ENCODE measurements at regions not wholly inside any gene's neighbourhood (a gene's known extent, or its start where the extent isn't known, plus 50 kb on each side); places are given as distances from the start of the nearest gene placed in this dataset.
A peak's percentile ranks its signal among the peaks of the same experiment; 100 is the strongest.

DNA sequence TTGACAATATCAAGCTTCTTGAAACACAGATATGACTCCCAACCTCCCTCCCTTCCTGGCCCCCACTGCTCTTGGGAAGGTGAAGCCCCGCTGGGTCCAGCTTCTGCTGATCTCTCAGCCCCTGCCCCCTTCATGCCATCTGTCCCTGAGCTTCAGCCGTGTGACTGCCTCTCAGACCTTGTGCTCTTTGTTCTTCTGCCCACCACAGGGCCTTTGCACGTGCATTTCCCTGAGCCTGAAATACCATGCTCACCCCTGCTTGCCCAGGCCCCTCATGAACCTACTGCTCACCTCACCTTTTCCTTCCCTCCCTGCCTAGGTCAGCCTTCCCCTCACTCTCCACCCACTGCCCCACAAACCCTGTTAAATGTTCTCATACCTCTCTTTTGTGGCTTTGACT lies 241.7 kb upstream of the PMEPA1 start:
- ATAC-seq (ENCODE audit: low read depth in 2 of 2): no peak
- Mint-ChIP-seq H3K27me3 (peaks cover 0 to 67% (median 37%) of the 10 kb centered on the region in 3 donors), H3K9me3 (peaks cover 4 to 20% (median 11%) of the 10 kb centered on the region in 7 donors), H3K27ac (no peak overlapping the region), H3K36me3 (peaks cover 0 to 9% of the 10 kb centered on the region in 2 donors), H3K4me1 (no peaks in the 10 kb centered on the region), H3K4me3 (no peak overlapping the region)
- no peak for DNase-seq

DNA sequence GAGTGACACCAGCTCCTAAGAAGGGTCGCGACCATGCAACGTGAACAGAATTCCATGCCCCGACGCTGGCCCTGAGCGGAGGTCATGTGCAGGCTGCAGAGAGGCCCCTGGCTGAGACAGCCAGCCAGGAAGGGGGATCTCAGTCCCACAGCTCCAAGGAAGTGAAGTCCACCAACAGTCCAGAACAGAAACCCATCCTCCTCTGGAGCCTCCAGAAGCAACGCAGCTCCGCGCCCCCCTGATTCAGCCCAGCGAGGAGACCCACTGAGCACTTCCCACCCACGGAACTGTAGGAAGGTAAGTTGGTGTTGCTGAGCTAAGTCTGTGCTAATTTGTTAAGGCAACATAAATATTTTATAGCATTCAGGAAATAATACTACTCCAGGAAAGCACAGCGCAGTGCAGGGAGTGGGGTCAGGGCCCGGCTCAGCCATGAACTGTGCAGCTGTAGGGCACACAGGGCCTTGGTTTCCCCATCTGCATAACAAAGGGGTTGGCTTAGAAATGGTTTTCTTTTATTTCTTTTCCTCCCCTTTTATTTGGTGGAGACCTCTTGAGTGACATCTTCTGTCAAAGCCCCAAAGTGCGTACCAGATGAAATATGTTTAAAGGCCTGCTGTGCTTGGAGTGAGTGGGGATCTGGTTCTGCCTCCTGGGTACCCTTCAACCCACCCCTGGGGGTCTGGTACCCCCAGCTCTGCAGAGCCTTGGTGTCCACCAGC lies 241.1 kb upstream of the PMEPA1 start:
- no peak for ATAC-seq (ENCODE audit: low read depth in 2 of 2)

DNA sequence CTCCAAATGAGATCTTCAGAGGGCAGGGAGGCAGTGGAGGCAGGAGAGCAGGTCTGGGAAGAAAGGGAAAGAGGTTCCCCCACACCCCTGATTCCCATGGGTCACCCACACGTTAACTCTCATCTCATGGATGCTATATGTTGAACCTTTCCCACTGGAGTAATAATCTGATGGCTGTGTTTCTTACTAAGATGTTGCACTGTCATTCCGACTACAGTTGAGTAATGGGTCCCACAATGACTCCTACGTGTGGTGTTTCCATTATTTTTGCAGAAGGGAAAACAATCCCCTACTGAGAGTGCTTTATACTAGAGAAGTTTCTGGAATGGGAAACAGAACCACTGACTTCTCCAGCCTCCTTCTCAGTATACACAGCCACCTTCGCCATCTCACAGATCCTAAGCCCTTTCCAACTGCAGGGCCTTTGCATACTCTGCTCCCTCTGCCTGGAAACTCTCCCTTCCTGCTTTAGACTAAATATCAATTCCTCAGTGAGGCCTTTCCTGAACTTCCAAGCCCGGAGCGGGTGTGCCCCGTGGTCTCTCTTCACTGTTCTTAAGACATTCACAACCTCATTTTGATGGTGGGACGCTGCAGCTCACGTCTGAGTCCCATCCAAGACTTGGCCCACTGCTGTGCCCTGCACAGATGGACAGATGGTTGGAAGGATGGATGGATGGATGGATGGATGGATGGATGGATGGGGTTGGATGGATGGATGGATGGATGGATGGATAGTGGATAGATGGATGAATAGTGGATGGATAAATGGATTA lies 238.6 kb upstream of the PMEPA1 start:
- Mint-ChIP-seq H3K4me3 (no peak overlapping the region), H3K27ac (peak overlapping the region in 1 of 6 donors; percentile 3), H3K4me1 (no peaks in the 10 kb centered on the region), H3K27me3 (peaks cover 0 to 50% (median 30%) of the 10 kb centered on the region in 3 donors), H3K9me3 (peaks cover 0 to 14% (median 7%) of the 10 kb centered on the region in 7 donors), H3K36me3 (peaks cover 0 to 9% of the 10 kb centered on the region in 2 donors)
- no peak for ATAC-seq (ENCODE audit: low read depth in 2 of 2)
- DNase-seq: no peak

More for the DNA sequence above, 241.1 kb upstream of the PMEPA1 start:
- Mint-ChIP-seq H3K36me3 (peaks cover 0 to 9% of the 10 kb centered on the region in 2 donors), H3K4me1 (no peaks in the 10 kb centered on the region), H3K27me3 (peaks cover 0 to 68% (median 38%) of the 10 kb centered on the region in 3 donors), H3K9me3 (peaks cover 4 to 20% (median 11%) of the 10 kb centered on the region in 7 donors), H3K27ac (no peak overlapping the region), H3K4me3 (no peak overlapping the region)
- no peak for DNase-seq

DNA sequence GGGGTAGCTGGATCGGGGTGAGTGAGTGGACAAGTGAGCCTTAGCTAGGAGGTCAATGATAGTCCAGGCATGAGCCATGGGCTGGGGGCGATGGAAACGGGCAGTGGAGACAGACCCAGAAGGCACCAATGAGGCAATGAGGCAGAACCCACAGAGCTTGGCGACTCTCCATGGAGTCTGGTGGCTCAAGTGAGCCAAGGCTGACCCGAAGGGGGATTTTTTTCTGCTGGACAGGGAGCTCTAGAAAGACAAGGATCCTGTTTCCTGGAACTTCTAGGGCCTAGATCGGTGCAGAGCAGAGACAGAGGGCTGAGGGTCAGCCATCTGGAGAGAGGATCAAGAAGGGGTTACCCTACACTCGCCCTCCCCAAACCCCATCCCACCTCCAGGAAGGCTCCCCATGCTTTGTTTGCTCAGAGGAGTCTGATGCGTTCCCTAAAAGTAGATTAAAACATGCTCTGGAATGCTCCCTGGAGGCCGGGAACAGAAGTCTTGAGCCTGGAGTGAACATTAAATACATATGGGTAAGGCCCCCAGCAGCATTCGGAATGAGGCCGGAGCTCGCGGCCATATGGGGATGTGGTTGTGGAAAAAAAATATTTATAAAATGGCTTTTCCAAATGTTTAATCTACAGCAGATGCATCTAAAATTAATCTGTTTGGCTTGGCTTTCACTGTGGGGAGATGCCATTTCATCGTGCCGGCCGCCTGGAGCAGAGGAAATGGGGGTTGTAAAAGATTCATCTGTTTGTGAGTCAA lies 237.8 kb upstream of the PMEPA1 start:
- H3K4me1 Mint-ChIP-seq: no peaks in the 10 kb centered on the region
- no peak overlapping the region for H3K4me3 Mint-ChIP-seq
- no peak for ATAC-seq (ENCODE audit: low read depth in 2 of 2)
- H3K27ac Mint-ChIP-seq: peak overlapping the region in 1 of 6 donors; percentile 3
- DNase-seq: no peak
- H3K36me3 Mint-ChIP-seq: peaks cover 0 to 9% of the 10 kb centered on the region in 2 donors
- H3K27me3 Mint-ChIP-seq: peaks cover 0 to 48% (median 32%) of the 10 kb centered on the region in 3 donors
- H3K9me3 Mint-ChIP-seq: peaks cover 0 to 14% (median 7%) of the 10 kb centered on the region in 7 donors

DNA sequence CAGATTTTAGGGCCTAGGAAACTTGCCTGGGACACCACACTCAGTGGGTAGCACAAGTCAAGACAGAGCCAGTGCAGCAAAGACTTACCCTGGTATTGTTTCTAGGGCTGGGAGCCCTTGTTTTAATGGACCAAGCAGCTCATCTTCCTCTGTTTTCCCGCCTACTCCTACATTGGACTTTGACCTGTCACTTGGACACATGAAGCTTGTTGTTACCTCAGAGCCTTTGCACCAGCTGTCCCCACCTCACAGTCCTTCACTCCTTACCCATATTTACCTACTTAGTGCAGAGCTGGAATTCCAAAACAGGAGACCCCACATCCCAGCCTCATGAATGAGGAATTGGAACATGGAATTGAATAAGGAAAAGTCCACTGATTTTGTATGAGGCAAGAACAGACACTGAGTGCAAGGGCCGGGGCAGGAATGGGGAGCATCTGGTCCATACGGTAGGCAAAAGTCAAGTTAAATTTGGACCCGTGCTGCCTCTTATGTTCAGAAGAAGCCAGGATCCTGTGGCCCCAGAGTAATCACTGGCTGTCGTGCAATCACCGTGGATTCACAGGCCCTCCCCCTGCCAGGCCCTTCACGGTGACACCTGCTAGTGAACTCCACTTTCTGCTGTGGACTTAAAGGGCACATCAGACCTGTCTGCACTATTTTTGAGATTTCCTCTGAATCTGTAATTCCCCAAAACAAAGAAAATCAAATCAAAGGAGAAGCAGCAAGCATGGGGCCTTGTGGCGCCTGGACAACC lies 236.9 kb upstream of the PMEPA1 start:
- DNase-seq (no peak), ATAC-seq (ENCODE audit: low read depth in 2 of 2) (no peak)
- no peaks in the 10 kb centered on the region for H3K4me1 Mint-ChIP-seq
- peaks cover 0 to 2% of the 10 kb centered on the region in 2 donors for H3K36me3 Mint-ChIP-seq
- H3K4me3 Mint-ChIP-seq: no peak overlapping the region
- H3K9me3 Mint-ChIP-seq: peaks cover 0 to 9% (median 5%) of the 10 kb centered on the region in 7 donors
- peaks cover 0 to 39% (median 26%) of the 10 kb centered on the region in 3 donors for H3K27me3 Mint-ChIP-seq
- H3K27ac Mint-ChIP-seq: peak overlapping the region in 2 of 6 donors; percentile 24 to 28

DNA sequence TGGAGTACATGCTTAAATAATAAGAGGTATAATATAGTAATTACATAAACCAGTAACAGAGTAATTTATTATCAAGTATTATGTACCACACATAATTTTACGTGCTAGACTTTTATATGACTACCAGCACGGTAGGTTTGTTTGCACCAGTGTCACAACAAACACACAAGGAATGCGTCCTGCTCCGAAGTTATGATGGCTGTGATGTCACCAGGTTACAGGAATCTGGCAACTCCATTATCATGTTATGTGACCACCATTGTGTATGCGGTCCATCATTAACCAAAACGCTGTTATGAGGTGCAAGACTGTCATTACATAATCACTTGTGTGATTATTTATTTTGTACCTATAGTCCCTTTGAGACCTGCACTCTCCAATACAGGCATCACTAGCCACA lies 235.2 kb upstream of the PMEPA1 start:
- H3K9me3 Mint-ChIP-seq: peaks cover 0 to 8% (median 3%) of the 10 kb centered on the region in 7 donors
- H3K4me1 Mint-ChIP-seq: no peaks in the 10 kb centered on the region
- no peak for ATAC-seq (ENCODE audit: low read depth in 2 of 2)
- no peaks in the 10 kb centered on the region for H3K36me3 Mint-ChIP-seq
- peaks cover 0 to 35% (median 26%) of the 10 kb centered on the region in 3 donors for H3K27me3 Mint-ChIP-seq
- H3K27ac Mint-ChIP-seq: no peak overlapping the region
- no peak overlapping the region for H3K4me3 Mint-ChIP-seq
- no peak for DNase-seq

DNA sequence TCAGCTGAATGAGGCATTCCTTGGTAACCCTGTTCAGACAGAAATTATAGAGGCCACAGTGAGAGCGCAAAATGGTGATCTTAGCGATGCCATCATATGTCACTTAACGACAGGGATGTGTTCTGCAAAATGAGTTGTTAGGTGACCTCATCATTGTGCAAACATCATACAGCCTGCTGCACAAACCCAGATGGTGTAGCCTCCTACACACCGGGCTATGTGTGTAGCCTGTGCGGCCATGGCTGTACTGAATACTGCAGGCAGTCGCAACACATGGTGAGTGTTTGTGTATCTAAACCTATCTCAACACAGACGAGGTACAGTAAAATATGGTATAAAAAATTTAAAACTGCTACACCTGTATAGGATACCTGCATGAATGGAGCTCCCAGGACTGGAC lies 234.1 kb upstream of the PMEPA1 start:
- ATAC-seq (ENCODE audit: low read depth in 2 of 2) (no peak), DNase-seq (no peak)
- Mint-ChIP-seq H3K9me3 (peaks cover 0 to 5% (median 0%) of the 10 kb centered on the region in 7 donors), H3K4me1 (no peaks in the 10 kb centered on the region), H3K36me3 (no peaks in the 10 kb centered on the region), H3K27ac (peak overlapping the region in 1 of 6 donors; percentile 66), H3K27me3 (peaks cover 0 to 39% (median 26%) of the 10 kb centered on the region in 3 donors), H3K4me3 (no peak overlapping the region)

DNA sequence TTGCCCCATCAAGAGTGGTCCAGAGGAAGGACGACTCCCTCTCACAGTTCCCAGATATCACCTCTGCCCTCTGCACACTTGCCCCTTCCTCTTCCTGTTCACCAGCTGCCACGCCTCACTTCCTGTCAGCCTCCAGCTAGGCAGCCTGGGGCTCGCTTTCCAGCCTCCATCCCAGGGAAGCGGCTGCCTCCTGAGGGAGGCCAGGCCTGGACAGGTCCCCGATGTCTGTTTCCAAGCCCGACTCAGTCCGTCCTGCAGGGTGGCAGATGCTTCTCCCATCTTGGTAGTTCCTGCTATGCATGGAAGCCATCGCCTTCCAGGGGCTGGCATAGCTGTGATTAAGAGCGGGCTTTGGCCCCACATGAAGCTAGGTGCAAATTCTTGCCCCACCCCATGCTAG lies 233.5 kb upstream of the PMEPA1 start:
- Mint-ChIP-seq H3K27ac (peak overlapping the region in 1 of 6 donors; percentile 66), H3K9me3 (no peaks in the 10 kb centered on the region), H3K36me3 (no peaks in the 10 kb centered on the region), H3K4me3 (no peak overlapping the region), H3K4me1 (no peaks in the 10 kb centered on the region), H3K27me3 (peaks cover 1 to 39% (median 28%) of the 10 kb centered on the region in 3 donors)
- no peak for DNase-seq
- ATAC-seq (ENCODE audit: low read depth in 2 of 2): no peak

DNA sequence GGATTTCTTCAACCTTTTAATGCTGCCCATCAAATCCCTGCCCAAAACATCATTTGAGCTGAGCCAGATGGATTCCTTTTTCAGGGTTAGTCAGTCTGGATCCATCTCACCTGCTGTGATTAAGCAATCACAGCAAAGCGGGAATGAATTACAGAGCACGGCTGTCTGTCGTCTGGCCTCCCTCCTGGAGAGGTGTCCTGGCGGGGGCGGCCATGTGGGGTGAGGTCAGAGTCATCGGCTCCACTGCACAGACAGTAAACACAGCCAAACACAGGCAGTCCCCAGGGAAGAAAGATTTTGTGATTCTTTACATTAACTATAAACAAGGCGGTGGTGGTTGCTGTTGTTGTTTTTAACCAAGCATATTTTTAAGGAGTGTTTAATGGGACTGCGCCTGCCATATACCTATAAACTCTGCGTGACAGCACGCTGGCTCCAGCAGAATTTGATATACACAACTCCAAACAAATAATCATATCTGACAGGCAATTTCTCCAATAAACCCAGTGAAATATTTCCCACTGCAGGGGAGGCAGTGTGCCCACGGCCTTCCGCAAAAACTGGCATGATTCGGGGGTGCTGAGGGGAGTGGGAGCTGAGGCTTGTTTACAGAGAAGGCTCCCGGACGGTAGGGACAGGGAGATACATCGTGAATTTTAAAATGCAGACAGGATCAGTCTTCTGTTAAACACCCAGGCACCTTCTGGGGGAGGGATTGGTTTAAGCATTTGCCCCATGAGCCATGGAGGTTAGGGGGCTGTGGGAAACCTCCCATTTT lies 232.0 kb upstream of the PMEPA1 start:
- Mint-ChIP-seq H3K27ac (peak overlapping the region in 1 of 6 donors; percentile 37), H3K4me3 (no peak overlapping the region), H3K4me1 (no peaks in the 10 kb centered on the region), H3K36me3 (peaks cover 0 to 3% of the 10 kb centered on the region in 2 donors), H3K9me3 (peaks cover 0 to 4% (median 0%) of the 10 kb centered on the region in 7 donors), H3K27me3 (peaks cover 16 to 40% (median 32%) of the 10 kb centered on the region in 3 donors)
- no peak for ATAC-seq (ENCODE audit: low read depth in 2 of 2)
- no peak for DNase-seq

DNA sequence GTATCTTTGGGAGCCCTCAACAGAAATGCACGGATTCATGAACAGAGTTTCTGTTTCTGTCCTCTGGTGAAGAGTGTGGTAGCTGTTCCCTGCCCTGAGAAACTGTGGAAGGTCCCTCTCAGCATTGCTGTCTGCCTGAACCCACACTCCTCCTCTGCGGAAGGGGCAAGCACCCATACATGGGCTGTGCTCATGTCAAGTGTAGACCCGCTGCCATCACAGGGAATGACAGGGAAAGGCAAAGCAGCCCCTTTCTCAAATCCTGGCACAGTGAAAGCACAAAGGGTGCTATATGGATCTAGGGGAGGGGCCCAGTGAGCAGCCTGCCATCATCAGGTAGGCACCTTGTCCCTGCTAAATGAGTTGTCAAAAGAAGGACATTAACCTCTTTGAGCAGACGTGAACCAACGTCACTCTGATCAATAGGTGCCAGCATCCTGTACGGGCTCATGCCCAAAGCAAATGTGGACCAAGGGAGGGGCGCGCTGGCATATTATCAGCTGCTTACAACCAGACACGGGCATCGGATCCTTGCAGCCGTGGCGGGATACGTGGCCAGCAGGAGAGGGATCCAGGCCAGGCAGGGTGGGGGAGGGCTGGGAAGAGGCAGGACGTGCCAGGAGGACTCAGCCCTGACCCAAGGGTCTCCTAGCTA lies 231.2 kb upstream of the PMEPA1 start:
- peaks cover 19 to 35% (median 27%) of the 10 kb centered on the region in 3 donors for H3K27me3 Mint-ChIP-seq
- H3K27ac Mint-ChIP-seq: no peak overlapping the region
- no peak overlapping the region for H3K4me3 Mint-ChIP-seq
- ATAC-seq (ENCODE audit: low read depth in 2 of 2): no peak
- H3K4me1 Mint-ChIP-seq: no peaks in the 10 kb centered on the region
- H3K36me3 Mint-ChIP-seq: peaks cover 0 to 3% of the 10 kb centered on the region in 2 donors
- no peak for DNase-seq
- H3K9me3 Mint-ChIP-seq: peaks cover 0 to 12% (median 0%) of the 10 kb centered on the region in 7 donors

DNA sequence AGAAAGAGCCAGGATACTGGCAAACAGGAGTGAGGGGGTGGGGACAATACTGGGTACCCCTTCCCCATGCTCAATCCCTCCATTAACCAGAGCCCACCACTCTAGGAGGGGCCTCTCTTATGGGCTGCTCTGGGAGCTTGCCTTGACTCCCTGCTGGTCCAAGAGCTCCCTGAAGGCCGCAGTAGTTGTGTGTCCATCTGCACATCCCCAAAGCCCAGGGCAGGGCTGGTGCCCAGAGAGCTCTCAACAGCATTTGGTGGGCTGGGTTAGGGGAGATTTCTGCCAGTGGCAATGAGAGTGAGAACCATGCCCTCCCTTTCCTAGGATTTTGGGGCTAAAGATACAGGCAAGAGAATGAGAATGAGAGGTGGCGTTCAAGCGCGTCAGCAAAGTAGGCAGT lies 230.6 kb upstream of the PMEPA1 start:
- Mint-ChIP-seq H3K27ac (no peak overlapping the region), H3K4me1 (no peaks in the 10 kb centered on the region), H3K36me3 (peaks cover 0 to 3% of the 10 kb centered on the region in 2 donors), H3K4me3 (no peak overlapping the region), H3K9me3 (peaks cover 0 to 13% (median 0%) of the 10 kb centered on the region in 7 donors), H3K27me3 (peaks cover 19 to 36% (median 28%) of the 10 kb centered on the region in 3 donors)
- DNase-seq: no peak
- ATAC-seq (ENCODE audit: low read depth in 2 of 2): no peak

DNA sequence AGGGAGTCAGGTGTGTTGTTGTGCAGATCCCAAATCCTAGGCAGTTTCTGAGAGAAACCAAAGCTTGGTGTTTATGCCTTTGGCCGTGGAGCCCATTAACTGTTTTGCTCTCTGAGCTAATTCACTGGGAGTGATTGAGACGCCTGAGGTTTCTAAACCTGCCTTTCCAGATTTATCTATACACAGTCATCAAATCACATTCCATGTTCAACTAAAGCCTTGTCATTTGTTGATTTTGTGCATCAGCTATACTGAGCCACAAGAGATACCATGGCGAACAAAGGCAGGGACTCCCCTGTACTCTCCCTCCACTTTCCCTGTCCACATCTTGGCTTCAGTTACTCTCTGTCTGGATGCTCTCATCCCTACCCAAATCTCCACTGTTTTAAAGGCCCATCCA lies 229.7 kb upstream of the PMEPA1 start:
- Mint-ChIP-seq H3K27ac (no peak overlapping the region), H3K4me3 (no peak overlapping the region), H3K4me1 (no peaks in the 10 kb centered on the region), H3K36me3 (peaks cover 0 to 3% of the 10 kb centered on the region in 2 donors), H3K27me3 (peaks cover 19 to 44% (median 33%) of the 10 kb centered on the region in 3 donors), H3K9me3 (peaks cover 0 to 13% (median 0%) of the 10 kb centered on the region in 7 donors)
- ATAC-seq (ENCODE audit: low read depth in 2 of 2) (no peak), DNase-seq (no peak)
